COLO668 (cell line): ENCODE measurements at regions not wholly inside any gene's neighbourhood (a gene's known extent, or its start where the extent isn't known, plus 50 kb on each side); places are given as distances from the start of the nearest gene placed in this dataset.

ENCODE experiments used
- DNase-seq: peaks from one replicate; lab custom pipeline; 2025; ENCODE audit not compliant: unreplicated experiment; lab: John Stamatoyannopoulos, UW

GRCh38 chr10:128461991-128462390 is 335.8 kb upstream of the MKI67 start:
- DNase-seq = no peak

GRCh38 chr10:128462844-128463243 is 336.6 kb upstream of the MKI67 start:
- DNase-seq = no peak

DNA sequence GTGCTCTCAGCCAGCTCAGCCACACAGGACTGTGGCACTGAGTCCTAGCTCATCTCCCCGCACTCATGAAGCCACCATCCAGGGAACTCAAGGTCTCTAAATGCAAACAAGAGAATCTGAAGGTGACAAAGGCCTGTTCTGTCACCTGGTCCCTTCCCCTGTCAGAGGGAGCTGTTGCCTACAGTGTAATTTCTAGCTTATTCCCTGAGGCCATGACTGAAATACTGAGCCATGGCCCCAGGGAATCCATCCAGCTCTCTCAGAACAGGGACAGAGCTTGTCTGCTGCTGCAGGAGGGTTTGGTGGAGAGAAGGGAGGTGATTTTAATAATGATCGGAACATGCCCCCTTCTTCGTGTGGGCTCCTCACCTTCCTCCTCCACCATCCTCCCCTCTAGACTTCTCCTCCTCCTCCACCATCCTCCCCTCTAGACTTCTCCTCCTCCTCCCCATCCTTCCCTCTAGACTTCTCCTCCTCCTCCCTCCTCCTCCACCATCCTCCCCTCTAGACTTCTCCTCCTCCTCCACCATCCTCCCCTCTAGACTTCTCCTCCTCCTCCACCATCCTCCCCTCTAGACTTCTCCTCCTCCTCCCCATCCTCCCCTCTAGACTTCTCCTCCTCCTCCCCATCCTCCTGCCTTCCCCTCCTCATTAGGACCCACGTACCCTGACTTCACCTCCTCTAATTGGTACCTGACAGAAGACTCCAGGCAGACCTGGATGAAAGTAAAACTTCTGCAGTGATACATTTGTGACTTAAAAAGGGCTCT is 338.0 kb upstream of the MKI67 start:
- no peak for DNase-seq

DNA sequence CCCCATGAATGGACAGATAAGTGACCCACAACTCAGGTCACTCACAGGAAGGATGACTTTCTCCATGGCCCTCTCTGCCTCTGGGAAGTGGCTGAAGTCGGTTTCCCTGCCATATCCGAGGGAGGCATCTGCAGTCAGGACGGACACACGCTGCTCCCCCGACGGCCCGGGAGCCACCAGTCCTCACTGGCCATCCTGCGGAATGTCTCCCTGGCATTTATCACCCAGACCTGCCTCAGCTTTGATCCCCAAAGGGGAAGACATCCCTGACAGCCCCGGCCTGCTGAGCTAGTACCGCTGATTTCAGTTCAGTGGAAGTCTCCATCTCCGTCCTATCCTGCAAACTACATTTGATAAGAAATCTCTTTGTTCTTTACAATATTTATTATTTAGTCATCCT is 339.5 kb upstream of the MKI67 start:
- DNase-seq = no peak

GRCh38 chr10:128466831-128467371 is 340.7 kb upstream of the MKI67 start:
- no peak for DNase-seq

- no peak for DNase-seq
These were observed 342.2 kb upstream of the MKI67 start for GRCh38 chr10:128468462-128468861.

- no peak for DNase-seq
These were observed 343.3 kb upstream of the MKI67 start for GRCh38 chr10:128469515-128469914.

DNA sequence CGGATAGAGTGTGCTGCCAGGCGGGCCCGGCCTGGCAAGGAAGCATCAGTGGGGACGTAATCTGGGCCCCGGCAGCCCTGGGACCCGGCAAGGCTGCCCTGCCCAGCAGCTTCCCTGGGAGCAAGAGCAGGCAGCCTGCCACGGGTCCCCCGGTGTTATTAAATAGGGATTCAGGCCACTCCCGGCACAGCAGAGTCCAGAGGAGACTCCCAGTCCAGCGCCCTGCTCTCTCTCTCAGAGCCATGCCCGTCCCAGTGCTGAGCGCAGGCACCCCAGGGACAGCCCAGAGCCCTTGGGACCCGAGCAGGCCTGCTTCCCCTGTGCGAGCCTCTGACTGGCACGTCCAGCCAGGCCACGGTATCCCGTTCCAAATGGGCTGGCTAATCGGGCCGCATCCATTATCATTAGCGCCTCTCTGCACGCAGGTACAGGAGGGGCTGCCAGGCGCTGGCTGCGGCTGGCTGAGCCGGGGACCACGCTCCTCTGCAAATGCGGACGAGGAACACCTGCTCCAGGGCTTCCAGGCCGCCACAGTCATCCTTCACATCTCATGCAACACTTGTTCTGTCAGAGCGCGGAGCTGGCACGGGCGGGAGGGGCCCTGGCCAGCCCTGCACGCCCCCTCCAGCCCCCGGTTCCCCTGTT is 344.2 kb upstream of the MKI67 start:
- DNase-seq = no peak

DNA sequence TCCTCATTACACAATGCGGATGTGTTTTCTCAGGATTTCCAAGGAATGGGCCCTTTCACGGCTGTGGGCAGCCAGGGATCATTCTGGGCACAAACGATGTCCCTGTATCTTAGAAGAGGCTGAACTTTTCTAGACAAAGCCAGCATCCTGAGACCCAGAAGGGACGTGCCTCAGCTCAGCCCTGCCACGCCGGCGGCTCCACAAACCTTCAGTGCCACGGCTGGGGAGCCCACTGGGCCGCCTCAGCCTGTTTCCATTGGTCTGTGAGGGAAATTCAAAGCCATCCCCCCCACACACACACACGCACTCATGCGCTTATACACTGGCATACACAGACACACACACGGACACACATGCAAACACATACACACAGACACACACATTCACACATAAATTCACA is 344.9 kb upstream of the MKI67 start:
- DNase-seq = no peak

DNA sequence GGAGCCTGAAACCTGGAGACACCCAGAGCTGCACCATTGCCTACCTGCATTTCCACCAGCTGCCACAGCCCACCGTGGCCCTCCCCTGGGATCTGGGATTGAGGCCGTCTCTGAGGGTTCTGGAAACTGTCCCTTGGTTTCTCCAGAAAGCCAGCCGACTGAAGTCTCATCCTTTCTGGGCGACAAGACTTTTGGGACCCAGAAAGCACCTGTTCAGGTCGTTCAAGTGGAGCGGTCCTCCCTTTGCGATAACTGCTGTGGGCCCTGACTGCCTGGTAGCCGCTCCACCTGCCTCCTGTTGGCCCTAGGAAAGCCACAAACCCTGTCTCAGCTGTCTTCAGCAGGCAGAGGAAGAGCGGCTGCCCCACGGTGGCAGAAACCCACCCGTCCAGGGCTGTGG is 346.0 kb upstream of the MKI67 start:
- DNase-seq = no peak

DNA sequence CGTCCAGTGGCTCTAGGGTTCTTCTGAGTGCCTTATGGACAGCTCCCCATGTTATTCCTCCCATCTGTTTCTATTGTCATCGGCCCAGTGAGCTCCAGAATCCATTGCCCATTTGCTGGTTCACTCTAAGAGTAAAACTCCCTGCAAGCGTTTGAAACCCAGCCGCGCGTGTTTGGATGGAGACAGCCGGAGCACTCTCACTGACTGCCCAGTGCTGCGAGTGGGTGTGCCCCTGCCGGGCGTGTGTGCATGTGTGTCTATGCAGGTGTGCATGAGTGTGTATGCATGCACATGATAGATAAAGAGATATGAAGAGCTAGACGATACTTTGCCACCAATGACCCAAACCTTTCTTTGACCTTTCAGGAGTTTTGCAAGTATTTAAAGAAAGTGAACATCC is 347.2 kb upstream of the MKI67 start:
- DNase-seq = no peak

GRCh38 chr10:128473911-128474310 is 347.7 kb upstream of the MKI67 start:
- no peak for DNase-seq

- DNase-seq = no peak
These were observed 348.3 kb upstream of the MKI67 start for GRCh38 chr10:128474571-128474970.

GRCh38 chr10:128475686-128476367 is 349.6 kb upstream of the MKI67 start:
- no peak for DNase-seq

DNA sequence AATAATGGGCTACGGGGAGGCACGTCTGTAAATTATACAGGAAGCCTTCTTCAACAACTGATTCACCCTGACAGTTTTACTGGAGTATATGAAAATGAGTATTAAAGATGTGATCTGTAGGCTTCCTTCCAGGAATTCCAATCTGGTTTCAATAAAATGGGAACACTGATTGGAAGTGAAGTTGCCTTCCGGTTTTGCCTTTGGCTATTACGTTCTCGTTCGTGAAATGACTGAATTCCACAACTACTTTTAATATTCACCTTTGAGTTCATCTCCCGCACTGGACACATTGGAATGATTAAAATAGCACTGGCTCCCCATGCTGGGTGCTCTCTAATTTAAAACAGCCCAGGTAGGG is 350.1 kb upstream of the MKI67 start:
- DNase-seq = no peak

DNA sequence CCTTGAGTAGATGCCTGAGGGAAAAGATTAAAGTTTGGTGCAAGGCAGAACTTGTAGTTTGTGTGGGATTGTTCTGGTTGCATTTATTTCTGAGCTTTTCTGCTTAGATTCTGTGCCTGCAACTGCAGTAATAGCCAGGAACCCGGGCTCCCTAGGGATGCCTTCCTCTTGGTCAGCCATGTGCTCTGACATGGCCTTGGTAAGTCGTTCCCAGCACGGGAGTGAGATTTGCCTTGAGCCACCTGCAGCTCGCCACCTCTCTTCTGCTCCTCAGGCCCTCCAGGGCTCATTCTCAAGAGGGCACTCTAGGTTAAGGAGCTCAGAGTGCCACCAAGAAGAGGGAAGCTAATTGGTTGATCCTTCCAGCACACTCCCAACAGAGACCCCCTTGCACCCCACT is 350.6 kb upstream of the MKI67 start:
- no peak for DNase-seq

DNA sequence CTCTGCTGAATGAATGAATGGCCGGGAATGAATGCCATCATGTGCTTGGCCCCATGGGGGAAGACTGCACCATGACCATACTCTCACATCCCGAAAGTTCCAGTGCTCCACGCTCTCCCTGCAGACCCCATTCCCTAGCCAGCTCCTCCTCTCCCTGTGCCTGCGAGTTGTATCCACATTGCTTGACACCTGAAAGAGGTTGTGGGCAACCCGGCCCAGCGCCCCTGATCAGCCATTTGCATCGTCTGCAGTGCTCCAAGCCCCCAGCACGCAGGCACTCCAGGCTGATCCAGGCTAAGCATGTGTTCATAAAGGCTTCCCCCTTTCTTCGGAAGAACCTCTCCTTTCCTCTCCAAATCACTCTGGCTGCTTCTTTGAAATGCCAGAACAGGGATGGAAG is 354.4 kb upstream of the MKI67 start:
- no peak for DNase-seq

GRCh38 chr10:128481152-128481840 is 355.1 kb upstream of the MKI67 start:
- no peak for DNase-seq

DNA sequence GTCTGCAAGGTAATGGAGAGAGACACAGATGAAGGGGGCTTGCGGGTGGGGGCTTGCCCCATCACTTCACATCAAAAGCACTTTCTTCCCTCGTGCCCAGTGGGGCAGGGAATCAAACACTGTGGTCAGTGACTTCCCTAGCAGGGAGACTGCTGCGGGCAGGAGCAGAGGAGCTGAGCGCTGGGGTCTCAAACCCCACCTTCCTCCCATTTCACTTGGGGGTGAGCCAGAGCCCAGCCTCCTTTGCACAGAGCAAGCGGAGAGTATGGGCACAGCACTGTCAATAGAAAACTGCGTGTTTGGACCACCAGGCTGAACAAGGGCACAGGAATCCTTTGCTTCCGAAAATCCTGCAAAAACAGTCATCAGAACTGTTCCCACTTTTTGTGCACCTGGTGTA is 355.8 kb upstream of the MKI67 start:
- DNase-seq = no peak

DNA sequence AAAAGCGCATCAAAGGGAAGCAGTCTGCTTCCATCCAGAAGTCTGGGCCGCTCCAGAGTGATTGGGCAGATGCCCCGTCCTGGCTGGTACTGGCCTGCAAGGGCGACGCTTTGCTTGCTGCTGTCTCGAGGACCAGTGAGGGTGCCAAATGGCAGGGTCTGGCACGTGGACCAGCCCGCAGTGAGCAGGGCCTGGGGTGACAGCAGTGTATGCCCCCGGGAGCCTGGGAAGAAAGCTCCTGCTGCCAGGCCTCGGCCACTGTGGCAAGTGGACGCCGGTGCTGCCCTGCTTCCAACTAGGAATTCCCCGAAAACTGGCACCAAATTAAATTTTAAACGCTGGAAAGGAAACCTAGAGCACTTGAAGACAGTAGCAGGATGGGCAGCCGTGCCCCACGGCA is 357.0 kb upstream of the MKI67 start:
- DNase-seq = no peak

DNA sequence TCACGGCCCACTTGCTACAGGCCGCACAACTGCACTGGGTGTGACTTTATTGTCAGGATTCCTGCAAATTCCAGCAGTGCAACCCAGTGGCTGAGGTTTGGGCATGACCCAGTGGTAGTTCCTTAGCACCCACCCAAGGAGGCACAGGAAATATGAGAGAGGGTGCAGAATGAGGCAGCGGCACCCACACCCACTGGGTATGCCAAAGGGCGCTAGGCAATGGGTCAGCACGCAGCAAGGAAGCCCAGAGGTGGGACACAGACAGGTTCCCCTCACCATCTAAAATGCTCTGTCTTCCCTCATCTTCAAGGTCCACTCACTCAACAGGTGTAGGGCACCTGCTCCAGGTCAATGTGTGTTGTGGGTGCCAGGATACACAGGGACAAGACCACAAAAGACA is 357.8 kb upstream of the MKI67 start:
- DNase-seq = no peak
